ENCODE measurements at regions not wholly inside any gene's neighbourhood (a gene's known extent, or its start where the extent isn't known, plus 50 kb on each side); places are given as distances from the start of the nearest gene placed in this dataset.

DNA sequence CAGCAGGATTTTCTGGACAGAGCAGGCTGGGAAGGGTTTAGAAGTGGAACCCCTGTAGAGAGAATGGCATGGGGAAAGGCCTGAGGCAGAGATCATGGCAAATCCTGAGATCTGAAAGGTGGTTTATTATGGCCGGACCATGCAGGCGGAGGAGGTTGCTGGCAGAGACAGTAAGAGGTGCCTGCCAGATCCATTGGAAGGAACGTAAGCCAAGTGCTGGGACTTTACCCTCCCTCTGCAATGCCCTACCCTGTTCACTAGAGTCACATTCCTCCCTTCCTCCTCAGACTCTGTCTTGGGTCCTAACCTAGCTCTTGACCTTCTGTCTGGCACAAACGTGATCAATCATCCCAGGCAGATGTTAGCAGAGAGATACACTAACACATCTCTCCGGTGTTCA lies 66.4 kb upstream of the SLC22A23 start:
- Histone ChIP-seq H3K27ac (peak overlapping the region; percentile 68), H3K4me1 (ENCODE audit: insufficient read depth) (peaks cover 53% of the 10 kb centered on the region), H3K4me2 (ENCODE audit: unreplicated experiment) (peak overlapping the region; percentile 67), H3K79me2 (ENCODE audit: insufficient read depth) (no peaks in the 10 kb centered on the region), H3K9me3 (ENCODE audit: low read depth) (no peaks in the 10 kb centered on the region), H3K9me2 (ENCODE audit: insufficient read depth) (no peaks in the 10 kb centered on the region), H3F3A (ENCODE audit: insufficient read depth) (peaks cover 50% of the 10 kb centered on the region), H3K9ac (no peak overlapping the region; the same call in 1 of the 2 replicates), H4K20me1 (ENCODE audit: insufficient read depth) (no peaks in the 10 kb centered on the region), H3K27me3 (replicated peaks; ENCODE audit: insufficient read depth) (no peaks in the 10 kb centered on the region), H3K36me3 (ENCODE audit: low read depth) (no peaks in the 10 kb centered on the region), H3K4me3 (peak overlapping the region; percentile 29; the same call in 1 of the 2 replicates), H2AFZ (no peak overlapping the region)
- DNase-seq = peak; percentile 35
- 43 to 44% methylated on average over 5 of the region's 5 CpGs for WGBS, 2 experiments (ENCODE audit: low coverage in 1 of 2, low lambda C conversion rate in 2 of 2, missing lambda C conversion rate in 2 of 2)
- in situ Hi-C loops (cut with MboI) = no loop called here
- TF ChIP-seq EZH2phosphoT487 (IDR thresholded peaks at IDR 0.05; ENCODE audit: insufficient read depth, low read depth) = no peak

GRCh38 chr6:3522561-3523260 lies 65.9 kb upstream of the SLC22A23 start:
- WGBS, 2 experiments (ENCODE audit: low coverage in 1 of 2, low lambda C conversion rate in 2 of 2, missing lambda C conversion rate in 2 of 2) = 42 to 46% methylated on average over 7 of the region's 7 CpGs
- Histone ChIP-seq H4K20me1 (ENCODE audit: insufficient read depth) (no peaks in the 10 kb centered on the region), H3F3A (ENCODE audit: insufficient read depth) (peaks cover 56% of the 10 kb centered on the region), H3K27ac (peak overlapping the region; percentile 68), H3K79me2 (ENCODE audit: insufficient read depth) (no peaks in the 10 kb centered on the region), H3K27me3 (replicated peaks; ENCODE audit: insufficient read depth) (no peaks in the 10 kb centered on the region), H3K4me3 (peak overlapping the region; percentile 29), H3K9me3 (ENCODE audit: low read depth) (no peaks in the 10 kb centered on the region), H3K4me1 (ENCODE audit: insufficient read depth) (peaks cover 59% of the 10 kb centered on the region), H3K36me3 (ENCODE audit: low read depth) (no peaks in the 10 kb centered on the region), H3K9ac (peak overlapping the region; percentile 35; the same call in 1 of the 2 replicates), H2AFZ (no peak overlapping the region), H3K9me2 (ENCODE audit: insufficient read depth) (no peaks in the 10 kb centered on the region), H3K4me2 (ENCODE audit: unreplicated experiment) (peak overlapping the region; percentile 67)
- TF ChIP-seq EZH2 (IDR thresholded peaks at IDR 0.05; ENCODE audit: insufficient read depth, poor library complexity, severe bottlenecking) = no peak
- TF ChIP-seq EZH2phosphoT487 (IDR thresholded peaks at IDR 0.05; ENCODE audit: insufficient read depth, low read depth) = no peak
- in situ Hi-C loops (cut with MboI) = no loop called here
- DNase-seq = peak; percentile 82

DNA sequence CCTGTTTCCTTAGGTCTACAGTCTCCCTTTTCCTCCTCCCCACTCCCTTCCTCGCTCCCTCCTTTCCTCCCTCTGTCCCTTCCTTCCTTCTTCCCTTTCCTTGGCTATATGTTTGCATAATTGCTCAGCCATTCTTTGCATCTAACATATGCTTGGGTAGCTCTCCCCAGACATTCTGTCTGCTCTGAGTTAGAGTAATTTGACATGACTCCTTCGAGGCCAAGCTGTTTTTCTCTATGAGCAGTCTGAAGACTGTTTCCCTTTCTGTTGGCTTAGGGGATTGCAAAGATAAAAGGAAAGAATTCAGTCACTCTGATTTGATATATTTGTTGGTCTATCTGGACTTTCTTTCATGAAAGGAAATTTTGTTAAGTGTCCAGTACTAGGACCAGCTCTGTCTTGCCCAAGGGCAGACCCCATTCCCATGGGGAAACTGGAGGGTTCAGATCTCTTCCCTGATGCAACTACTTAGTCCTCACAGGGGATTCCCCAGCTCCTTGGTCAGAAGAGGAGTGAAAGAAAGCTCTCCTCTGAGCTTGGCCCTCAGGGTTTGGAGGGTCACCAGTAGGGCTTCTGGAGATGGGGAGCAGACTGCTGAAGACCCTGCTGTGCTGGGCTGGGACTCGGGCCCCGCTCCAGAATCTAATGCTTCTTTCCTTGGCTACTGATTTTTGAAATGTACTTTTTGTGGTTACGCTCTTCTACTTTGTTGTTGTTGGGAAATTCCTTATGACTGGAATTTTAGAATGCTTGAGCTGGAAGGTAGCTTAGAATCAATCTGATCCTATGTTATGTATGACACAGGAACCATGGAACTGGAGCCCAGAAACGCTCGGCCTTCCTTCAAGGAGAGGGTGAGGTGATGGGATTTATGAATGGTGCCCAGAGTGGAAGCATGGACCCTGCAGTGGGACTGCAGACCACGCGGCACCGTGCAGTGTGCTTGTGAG lies 63.7 kb upstream of the SLC22A23 start:
- Histone ChIP-seq H3K9me2 (ENCODE audit: insufficient read depth) (no peaks in the 10 kb centered on the region), H3K4me3 (no peak overlapping the region), H3K9me3 (ENCODE audit: low read depth) (no peaks in the 10 kb centered on the region), H3K9ac (no peak overlapping the region), H3K27ac (no peak overlapping the region), H3F3A (ENCODE audit: insufficient read depth) (peaks cover 64% of the 10 kb centered on the region), H3K27me3 (replicated peaks; ENCODE audit: insufficient read depth) (no peaks in the 10 kb centered on the region), H3K4me2 (ENCODE audit: unreplicated experiment) (peak overlapping the region; percentile 5), H4K20me1 (ENCODE audit: insufficient read depth) (no peaks in the 10 kb centered on the region), H3K79me2 (ENCODE audit: insufficient read depth) (no peaks in the 10 kb centered on the region), H3K36me3 (ENCODE audit: low read depth) (no peaks in the 10 kb centered on the region), H2AFZ (no peak overlapping the region), H3K4me1 (ENCODE audit: insufficient read depth) (peaks cover 63% of the 10 kb centered on the region)
- in situ Hi-C loops (cut with MboI) = no loop called here
- DNase-seq = peak; percentile 36
- TF ChIP-seq EZH2 (IDR thresholded peaks at IDR 0.05; ENCODE audit: insufficient read depth, poor library complexity, severe bottlenecking) (no peak), EZH2phosphoT487 (IDR thresholded peaks at IDR 0.05; ENCODE audit: insufficient read depth, low read depth) (no peak)
- WGBS, 2 experiments (ENCODE audit: low coverage in 1 of 2, low lambda C conversion rate in 2 of 2, missing lambda C conversion rate in 2 of 2) = 92 to 94% methylated on average over 10 of the region's 10 CpGs

DNA sequence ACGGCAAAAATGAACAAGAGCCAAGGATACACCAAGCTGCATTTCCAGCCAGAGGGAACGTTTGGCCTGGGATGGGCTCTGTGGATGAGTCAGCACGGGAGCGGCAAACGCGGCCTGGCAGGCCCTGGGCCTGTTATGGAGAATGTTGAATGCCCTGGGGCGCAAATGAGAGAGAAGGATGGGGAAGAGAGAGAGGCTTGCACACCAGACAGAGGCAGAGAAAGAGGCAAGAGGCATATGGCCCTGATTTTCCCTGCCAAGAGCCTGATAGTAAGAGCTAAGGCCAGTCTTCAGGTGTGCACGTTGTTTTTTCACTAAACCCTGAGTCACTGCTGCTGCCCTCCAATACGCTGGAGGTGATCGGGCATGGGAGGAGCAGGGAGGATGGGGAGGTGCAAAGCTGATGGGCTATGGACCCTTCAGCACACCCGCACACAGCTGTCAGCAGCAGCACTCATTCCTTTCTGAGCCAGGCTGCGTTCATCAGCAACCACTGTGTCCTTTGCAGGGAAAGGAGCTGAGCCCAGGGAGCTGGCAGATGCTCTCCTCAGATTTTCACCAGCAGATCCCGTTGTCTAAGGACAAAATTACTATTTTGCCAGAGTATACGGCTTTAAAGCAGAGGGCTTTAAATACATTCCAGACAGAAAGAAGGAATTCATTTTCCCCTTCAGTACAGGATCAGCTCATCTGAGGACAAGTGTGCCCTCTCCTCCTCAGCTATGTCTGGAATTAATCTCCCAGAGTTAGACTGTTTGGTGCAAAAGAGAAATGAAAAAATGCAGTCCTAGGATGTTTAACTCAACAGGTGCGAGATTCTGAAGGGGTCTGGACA lies 61.7 kb upstream of the SLC22A23 start:
- peak overlapping the region; percentile 52 for H3K4me2 ChIP-seq (ENCODE audit: unreplicated experiment)
- no peaks in the 10 kb centered on the region for H3K36me3 ChIP-seq (ENCODE audit: low read depth)
- peaks cover 57% of the 10 kb centered on the region for H3K4me1 ChIP-seq (ENCODE audit: insufficient read depth)
- WGBS, 2 experiments (ENCODE audit: low coverage in 1 of 2, low lambda C conversion rate in 2 of 2, missing lambda C conversion rate in 2 of 2) = 9 to 12% methylated on average over 15 of the region's 15 CpGs
- peak overlapping the region; percentile 49 for H3K9ac ChIP-seq
- no peaks in the 10 kb centered on the region for H3K79me2 ChIP-seq (ENCODE audit: insufficient read depth)
- no peak for TF ChIP-seq EZH2 (IDR thresholded peaks at IDR 0.05; ENCODE audit: insufficient read depth, poor library complexity, severe bottlenecking)
- TF ChIP-seq EZH2phosphoT487 (IDR thresholded peaks at IDR 0.05; ENCODE audit: insufficient read depth, low read depth) = no peak
- H3K27me3 ChIP-seq (replicated peaks; ENCODE audit: insufficient read depth) = no peaks in the 10 kb centered on the region
- H3K27ac ChIP-seq = peak overlapping the region; percentile 79
- H3F3A ChIP-seq (ENCODE audit: insufficient read depth) = peaks cover 55% of the 10 kb centered on the region
- no peaks in the 10 kb centered on the region for H4K20me1 ChIP-seq (ENCODE audit: insufficient read depth)
- in situ Hi-C loops (cut with MboI) = no loop called here
- peak; percentile 97 for DNase-seq
- no peaks in the 10 kb centered on the region for H3K9me2 ChIP-seq (ENCODE audit: insufficient read depth)
- H3K4me3 ChIP-seq = no peak overlapping the region
- no peaks in the 10 kb centered on the region for H3K9me3 ChIP-seq (ENCODE audit: low read depth)
- H2AFZ ChIP-seq = peak overlapping the region; percentile 48; the same call in 1 of the 2 replicates

All from GM23248 (cell line).